ENCODE measurements at regions not wholly inside any gene's neighbourhood (a gene's known extent, or its start where the extent isn't known, plus 50 kb on each side); places are given as distances from the start of the nearest gene placed in this dataset.

DNA sequence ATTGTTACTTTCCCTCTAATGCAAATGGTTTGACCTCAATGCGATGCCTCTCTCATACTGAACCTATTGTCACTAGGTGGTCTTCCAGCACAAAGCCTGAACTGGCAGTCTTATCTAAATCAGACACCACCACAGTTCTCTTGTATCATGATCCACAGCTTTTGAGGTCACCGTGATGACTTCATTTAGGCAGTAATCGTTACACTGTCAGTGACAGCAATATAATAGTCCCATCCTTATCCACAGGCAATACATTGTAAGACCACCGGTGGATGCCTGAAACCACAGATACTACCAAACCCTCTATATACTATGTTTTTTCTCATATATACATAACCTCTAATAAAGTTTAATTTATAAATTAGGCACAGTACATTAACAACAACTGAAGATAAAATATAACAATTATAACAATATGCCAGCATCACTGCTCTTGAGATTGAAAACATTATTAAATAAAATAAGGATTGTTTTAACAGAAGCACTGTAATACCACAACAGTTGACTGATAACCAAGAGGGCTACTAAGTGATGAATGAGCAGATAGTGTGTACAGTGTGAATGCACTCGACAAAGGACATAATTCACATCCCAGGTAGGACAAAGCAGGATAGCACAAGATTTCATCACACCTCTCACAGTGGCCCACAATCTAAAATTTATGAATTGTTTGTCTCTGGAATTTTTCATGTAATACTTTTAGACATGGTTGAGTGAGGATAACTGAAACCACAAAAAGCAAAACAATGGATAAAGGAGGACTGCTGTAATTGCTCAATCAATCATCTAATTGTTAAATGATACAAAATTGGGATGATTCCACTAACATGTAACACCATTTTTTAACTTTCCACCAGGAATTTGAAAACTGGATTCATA is 419.4 kb downstream of the CENPC start:
- intact Hi-C loops (cut with DNase I; ENCODE audit: low total_unique reads) = no loop called here
- Histone ChIP-seq H3K36me3 (no peaks in the 10 kb centered on the region), H3K4me3 (no peak overlapping the region), H3K9me3 (no peaks in the 10 kb centered on the region), H3K4me1 (no peaks in the 10 kb centered on the region), H3K27ac (no peak overlapping the region), H3K27me3 (no peaks in the 10 kb centered on the region)
- DNase-seq = no peak
- TF ChIP-seq, protein P1, sequence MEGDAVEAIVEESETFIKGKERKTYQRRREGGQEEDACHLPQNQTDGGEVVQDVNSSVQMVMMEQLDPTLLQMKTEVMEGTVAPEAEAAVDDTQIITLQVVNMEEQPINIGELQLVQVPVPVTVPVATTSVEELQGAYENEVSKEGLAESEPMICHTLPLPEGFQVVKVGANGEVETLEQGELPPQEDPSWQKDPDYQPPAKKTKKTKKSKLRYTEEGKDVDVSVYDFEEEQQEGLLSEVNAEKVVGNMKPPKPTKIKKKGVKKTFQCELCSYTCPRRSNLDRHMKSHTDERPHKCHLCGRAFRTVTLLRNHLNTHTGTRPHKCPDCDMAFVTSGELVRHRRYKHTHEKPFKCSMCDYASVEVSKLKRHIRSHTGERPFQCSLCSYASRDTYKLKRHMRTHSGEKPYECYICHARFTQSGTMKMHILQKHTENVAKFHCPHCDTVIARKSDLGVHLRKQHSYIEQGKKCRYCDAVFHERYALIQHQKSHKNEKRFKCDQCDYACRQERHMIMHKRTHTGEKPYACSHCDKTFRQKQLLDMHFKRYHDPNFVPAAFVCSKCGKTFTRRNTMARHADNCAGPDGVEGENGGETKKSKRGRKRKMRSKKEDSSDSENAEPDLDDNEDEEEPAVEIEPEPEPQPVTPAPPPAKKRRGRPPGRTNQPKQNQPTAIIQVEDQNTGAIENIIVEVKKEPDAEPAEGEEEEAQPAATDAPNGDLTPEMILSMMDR (IDR thresholded peaks at IDR 0.05) = no peak

DNA sequence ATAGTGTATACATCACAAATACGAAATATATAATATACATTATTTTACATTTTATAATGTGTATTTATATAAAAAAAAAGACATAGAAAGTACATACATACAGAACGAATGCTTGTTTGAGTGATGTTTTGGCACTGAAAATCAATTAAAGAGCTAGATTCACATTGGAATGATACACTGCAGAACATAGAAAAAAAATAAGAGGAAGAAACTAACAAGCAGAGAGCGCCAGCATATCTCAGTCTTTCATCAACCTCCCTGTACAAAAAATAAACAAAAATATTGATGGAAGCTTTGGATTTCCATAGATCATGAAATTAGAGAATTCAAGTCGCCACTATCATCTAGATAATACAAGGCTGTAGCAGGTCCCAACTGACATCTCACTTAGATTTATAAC is 420.6 kb downstream of the CENPC start:
- TF ChIP-seq, protein P1 (IDR thresholded peaks at IDR 0.05) = no peak
- H3K36me3 ChIP-seq = no peaks in the 10 kb centered on the region
- H3K4me1 ChIP-seq = no peaks in the 10 kb centered on the region
- no peak overlapping the region for H3K27ac ChIP-seq
- intact Hi-C loops (cut with DNase I; ENCODE audit: low total_unique reads) = no loop called here
- DNase-seq = no peak
- H3K27me3 ChIP-seq = no peaks in the 10 kb centered on the region
- H3K4me3 ChIP-seq = no peak overlapping the region
- H3K9me3 ChIP-seq = no peaks in the 10 kb centered on the region

DNA sequence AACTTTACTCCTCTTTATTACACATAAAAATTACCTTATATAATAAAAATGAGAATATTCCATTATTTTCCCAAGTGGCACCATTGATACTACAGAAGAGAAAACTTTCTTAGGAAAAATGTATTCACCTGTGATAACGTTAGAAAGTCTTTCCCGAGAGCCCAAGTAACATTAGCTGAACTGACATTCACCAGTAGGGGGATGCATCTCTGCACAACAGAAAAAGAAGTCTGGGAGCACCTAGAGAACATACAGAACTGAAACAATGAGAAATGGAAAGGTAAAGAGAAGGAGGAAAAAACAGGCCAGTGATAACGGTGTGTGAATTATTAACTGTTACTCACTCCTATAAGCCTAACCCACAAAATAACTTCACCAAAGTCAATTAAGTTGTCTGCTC is 423.3 kb downstream of the CENPC start:
- no peak overlapping the region for H3K4me3 ChIP-seq
- TF ChIP-seq, protein P1 (IDR thresholded peaks at IDR 0.05) = no peak
- H3K36me3 ChIP-seq = no peaks in the 10 kb centered on the region
- no peaks in the 10 kb centered on the region for H3K27me3 ChIP-seq
- no peaks in the 10 kb centered on the region for H3K9me3 ChIP-seq
- no peaks in the 10 kb centered on the region for H3K4me1 ChIP-seq
- DNase-seq = no peak
- intact Hi-C loops (cut with DNase I; ENCODE audit: low total_unique reads) = no loop called here
- no peak overlapping the region for H3K27ac ChIP-seq

DNA sequence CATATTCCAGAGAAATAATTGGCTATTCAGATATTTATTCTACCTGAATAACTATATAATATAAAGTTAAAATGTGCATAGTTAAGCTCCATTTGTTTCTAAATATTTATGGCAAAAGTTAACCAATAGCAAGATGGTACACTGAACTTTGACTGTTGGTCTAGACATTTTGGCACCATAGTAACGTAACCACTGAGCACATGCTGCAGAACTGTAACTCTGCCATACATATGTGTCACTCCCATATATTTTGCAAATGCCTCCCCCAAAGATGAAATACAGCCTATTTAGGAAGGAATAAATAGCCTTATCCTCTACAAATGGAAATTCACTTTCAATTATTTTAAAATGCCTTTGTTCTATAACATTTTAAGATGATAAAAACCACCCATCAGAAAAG is 424.9 kb downstream of the CENPC start:
- no peaks in the 10 kb centered on the region for H3K9me3 ChIP-seq

DNA sequence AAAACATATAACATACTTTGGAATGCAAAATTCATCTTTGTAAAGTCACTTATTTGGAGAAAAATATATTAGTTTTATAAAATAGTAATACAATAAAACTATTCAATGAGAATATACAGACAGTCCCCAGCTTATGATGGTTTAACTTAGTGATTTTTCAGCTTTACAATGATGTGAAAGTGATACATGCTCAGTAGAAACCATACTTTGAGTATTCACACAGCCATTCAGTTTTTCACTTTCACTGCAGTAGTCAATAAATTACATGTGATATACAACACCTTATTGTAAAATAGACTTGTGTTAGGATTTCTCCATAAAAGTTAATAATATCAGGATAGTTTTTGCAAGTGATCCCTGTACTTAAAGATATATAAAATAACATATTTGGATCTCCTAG is 436.0 kb downstream of the CENPC start:
- TF ChIP-seq, protein P1 (IDR thresholded peaks at IDR 0.05) = no peak

More for the DNA sequence above, 424.9 kb downstream of the CENPC start:
- no peaks in the 10 kb centered on the region for H3K4me1 ChIP-seq
- intact Hi-C loops (cut with DNase I; ENCODE audit: low total_unique reads) = no loop called here
- H3K36me3 ChIP-seq = no peaks in the 10 kb centered on the region
- no peak overlapping the region for H3K4me3 ChIP-seq
- DNase-seq = no peak
- H3K27me3 ChIP-seq = no peaks in the 10 kb centered on the region
- TF ChIP-seq, protein P1 (IDR thresholded peaks at IDR 0.05) = no peak
- no peak overlapping the region for H3K27ac ChIP-seq

More for the DNA sequence above, 436.0 kb downstream of the CENPC start:
- intact Hi-C loops (cut with DNase I; ENCODE audit: low total_unique reads) = no loop called here
- Histone ChIP-seq H3K27ac (no peak overlapping the region), H3K9me3 (no peaks in the 10 kb centered on the region), H3K4me3 (no peak overlapping the region), H3K4me1 (no peaks in the 10 kb centered on the region), H3K36me3 (no peaks in the 10 kb centered on the region), H3K27me3 (no peaks in the 10 kb centered on the region)
- DNase-seq = no peak
